Type B pancreatic cell (in vitro differentiated cells): ENCODE measurements at regions not wholly inside any gene's neighbourhood (a gene's known extent, or its start where the extent isn't known, plus 50 kb on each side); places are given as distances from the start of the nearest gene placed in this dataset.
A peak's percentile ranks its signal among the peaks of the same experiment; 100 is the strongest.

Source experiments
- DNase-seq: peaks from one replicate; pipeline ENCODE4 v3.0.0; 2021; ENCODE audit warnings: mixed read lengths; ENCODE audit not compliant: unreplicated experiment; ENCODE audit errors: extremely low spot score
- H3K27ac Mint-ChIP-seq: 2 replicates; pipeline ENCODE4 v1.8.0; 2021; ENCODE audit warnings: mild to moderate bottlenecking, mixed read lengths
- H3K27me3 Mint-ChIP-seq: 2 replicates; pipeline ENCODE4 v1.8.0; 2021; ENCODE audit warnings: mixed read lengths
- H3K36me3 Mint-ChIP-seq: 2 replicates; pipeline ENCODE4 v1.8.0; 2021; ENCODE audit warnings: mixed read lengths
- H3K4me1 Mint-ChIP-seq: one replicate; pipeline ENCODE4 v1.8.0; 2021; ENCODE audit warnings: mixed read lengths; ENCODE audit not compliant: unreplicated experiment
- H3K4me3 Mint-ChIP-seq: 2 replicates; pipeline ENCODE4 v1.8.0; 2021; ENCODE audit warnings: mild to moderate bottlenecking, mixed read lengths
- H3K9me3 Mint-ChIP-seq: 2 replicates; pipeline ENCODE4 v1.8.0; 2021; ENCODE audit warnings: mixed read lengths
- TF ChIP-seq, protein P1 (sequence below): fragments of 200-600 bp; sonication (generic); conservative IDR thresholded peaks from 2 replicates; pipeline ENCODE4 v1.5.0; 2021; ENCODE audit warnings: antibody characterized with exemption, mild to moderate bottlenecking

DNA sequence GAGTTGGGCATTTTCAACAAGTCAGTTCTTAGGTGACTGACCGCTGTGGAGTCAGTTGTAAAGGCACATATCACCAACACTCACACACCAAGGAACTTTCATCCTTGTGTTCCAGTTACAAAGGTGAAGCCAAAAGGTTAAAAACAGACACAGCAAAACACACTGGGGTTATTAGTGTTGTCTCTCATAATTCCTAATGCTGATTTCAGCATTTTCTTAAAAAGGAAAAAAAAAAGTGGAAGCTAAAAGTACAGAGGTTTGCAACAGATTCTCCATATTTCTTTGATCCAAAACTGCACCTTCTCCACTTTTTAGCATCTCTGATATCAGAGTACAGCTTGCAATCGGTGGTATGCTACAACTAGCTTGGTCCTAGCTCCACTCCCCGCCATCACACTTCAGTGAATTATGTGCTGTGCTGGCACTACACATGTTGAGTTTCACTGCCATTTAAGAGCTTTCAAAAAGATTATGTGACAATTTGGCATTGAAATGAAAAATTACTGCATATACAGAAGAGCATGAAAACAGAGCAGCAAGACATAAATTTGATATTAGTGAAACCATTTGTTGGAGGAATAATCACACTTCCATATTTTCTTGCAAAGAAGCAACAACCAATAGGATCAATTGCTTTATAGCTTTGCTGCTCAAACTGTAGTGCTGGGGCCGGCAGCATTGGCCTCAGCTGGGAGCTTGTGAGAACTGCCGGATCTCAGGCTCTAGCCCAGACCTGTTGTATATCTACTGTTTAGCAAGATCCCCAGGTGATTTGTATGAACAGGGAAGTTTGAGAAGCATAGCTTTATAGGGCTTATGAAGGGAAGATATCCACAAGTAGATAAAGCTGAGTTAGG is 62.3 kb upstream of the DAPL1 start:
- no peak for DNase-seq
- H3K27me3 Mint-ChIP-seq = no peaks in the 10 kb centered on the region
- peak overlapping the region; percentile 58 for H3K4me3 Mint-ChIP-seq
- H3K9me3 Mint-ChIP-seq = peaks cover 8% of the 10 kb centered on the region
- H3K4me1 Mint-ChIP-seq = peaks cover 51% of the 10 kb centered on the region
- H3K36me3 Mint-ChIP-seq = no peaks in the 10 kb centered on the region
- peak overlapping the region; percentile 50 for H3K27ac Mint-ChIP-seq
- TF ChIP-seq, protein P1, sequence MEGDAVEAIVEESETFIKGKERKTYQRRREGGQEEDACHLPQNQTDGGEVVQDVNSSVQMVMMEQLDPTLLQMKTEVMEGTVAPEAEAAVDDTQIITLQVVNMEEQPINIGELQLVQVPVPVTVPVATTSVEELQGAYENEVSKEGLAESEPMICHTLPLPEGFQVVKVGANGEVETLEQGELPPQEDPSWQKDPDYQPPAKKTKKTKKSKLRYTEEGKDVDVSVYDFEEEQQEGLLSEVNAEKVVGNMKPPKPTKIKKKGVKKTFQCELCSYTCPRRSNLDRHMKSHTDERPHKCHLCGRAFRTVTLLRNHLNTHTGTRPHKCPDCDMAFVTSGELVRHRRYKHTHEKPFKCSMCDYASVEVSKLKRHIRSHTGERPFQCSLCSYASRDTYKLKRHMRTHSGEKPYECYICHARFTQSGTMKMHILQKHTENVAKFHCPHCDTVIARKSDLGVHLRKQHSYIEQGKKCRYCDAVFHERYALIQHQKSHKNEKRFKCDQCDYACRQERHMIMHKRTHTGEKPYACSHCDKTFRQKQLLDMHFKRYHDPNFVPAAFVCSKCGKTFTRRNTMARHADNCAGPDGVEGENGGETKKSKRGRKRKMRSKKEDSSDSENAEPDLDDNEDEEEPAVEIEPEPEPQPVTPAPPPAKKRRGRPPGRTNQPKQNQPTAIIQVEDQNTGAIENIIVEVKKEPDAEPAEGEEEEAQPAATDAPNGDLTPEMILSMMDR = no peak

DNA sequence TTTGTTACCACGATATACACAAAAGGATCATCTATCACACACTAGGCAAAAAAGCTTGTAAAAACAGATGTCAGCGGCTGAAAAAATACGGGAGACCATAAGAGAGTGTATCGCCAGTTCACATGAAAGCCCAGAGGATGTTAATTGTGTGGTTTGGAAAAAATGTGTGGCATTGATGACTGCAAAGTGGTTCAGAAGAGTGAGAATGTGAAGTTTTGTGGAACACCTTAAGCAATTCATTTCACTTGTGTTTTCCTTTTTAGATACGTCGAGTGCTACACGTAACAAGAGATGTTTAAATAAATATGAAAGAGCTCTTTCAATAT is 61.7 kb upstream of the DAPL1 start:
- Mint-ChIP-seq H3K9me3 (peaks cover 8% of the 10 kb centered on the region), H3K27ac (peak overlapping the region; percentile 50), H3K4me3 (peak overlapping the region; percentile 58), H3K4me1 (peaks cover 54% of the 10 kb centered on the region), H3K27me3 (no peaks in the 10 kb centered on the region), H3K36me3 (no peaks in the 10 kb centered on the region)
- TF ChIP-seq, protein P1 = no peak
- DNase-seq = no peak

DNA sequence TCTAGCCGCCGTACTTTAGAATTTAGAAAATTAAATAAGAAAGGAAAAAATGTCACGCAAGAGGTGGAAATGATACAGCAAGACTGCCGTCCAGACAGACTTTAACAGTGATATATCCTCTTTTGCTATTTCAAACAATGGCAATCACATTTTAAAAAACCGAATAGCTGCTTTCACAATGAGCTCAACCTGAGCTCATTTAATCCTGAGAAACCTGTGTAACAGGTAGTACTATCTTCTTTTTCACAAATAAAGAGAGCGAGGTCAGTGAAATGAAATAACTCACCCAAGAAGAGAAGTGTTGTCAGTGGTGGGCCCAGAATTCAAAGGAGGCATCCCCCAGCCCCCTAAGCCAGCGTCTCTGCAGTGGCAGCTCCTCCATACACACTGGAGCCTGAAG is 60.7 kb upstream of the DAPL1 start:
- Mint-ChIP-seq H3K36me3 (no peaks in the 10 kb centered on the region), H3K4me3 (peak overlapping the region; percentile 69), H3K27ac (peak overlapping the region; percentile 89), H3K4me1 (peaks cover 49% of the 10 kb centered on the region), H3K27me3 (no peaks in the 10 kb centered on the region), H3K9me3 (peaks cover 8% of the 10 kb centered on the region)
- TF ChIP-seq, protein P1 = no peak
- DNase-seq = no peak

DNA sequence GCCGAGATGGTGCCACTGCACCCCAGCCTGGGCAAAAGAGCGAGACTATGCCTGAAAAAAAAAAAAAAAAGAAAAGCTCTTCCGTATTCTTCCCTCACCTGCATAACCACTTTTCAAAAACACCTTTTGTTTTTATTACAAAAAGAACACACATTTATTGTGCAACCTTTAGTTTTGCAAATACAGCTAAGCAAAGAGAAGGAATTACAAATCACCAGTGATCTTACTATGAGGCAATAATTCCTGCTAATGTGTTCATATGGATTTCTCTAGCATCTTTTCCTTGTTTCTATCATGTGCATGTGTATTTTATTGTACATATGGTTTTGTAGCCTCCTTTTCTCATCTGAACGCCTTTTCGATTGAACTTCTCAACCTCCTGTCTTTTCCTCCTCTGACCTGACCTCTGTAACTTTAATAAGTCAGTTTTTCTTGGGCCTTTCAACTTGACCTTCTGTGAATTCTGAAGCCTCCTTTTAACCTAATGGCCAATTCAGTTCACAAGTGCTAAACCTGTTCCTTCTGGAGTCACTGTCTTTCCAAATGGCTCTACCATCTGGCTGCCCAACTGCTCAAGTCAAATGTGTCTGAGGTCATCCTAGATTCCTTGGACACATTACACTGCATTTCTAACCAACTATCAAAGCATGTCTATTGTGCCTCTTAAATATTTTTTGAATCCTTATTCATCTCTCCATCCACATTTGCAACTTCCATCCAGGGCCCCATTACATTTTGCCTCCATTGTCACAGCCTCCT is 59.1 kb upstream of the DAPL1 start:
- peaks cover 8% of the 10 kb centered on the region for H3K9me3 Mint-ChIP-seq

DNA sequence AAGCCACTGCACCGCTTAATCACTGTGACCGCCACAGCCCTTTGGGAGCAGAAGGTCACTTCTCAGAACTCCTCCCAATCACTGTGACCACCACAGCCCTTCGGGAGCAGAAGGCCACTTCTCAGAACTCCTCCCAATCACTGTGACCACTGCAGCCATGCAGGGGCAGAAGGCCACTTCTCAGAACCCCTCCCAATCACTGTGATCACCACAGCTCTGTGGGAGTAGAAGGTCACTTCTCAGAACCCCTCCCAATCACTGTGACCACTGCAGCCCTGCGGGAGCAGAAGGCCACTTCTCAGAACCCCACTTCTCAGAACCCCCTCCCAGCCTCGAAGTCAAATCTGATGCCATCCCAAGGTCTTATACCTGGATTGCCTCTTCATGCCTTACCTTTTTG is 56.8 kb upstream of the DAPL1 start:
- no peaks in the 10 kb centered on the region for H3K27me3 Mint-ChIP-seq
- DNase-seq = no peak
- no peaks in the 10 kb centered on the region for H3K36me3 Mint-ChIP-seq
- peaks cover 37% of the 10 kb centered on the region for H3K4me1 Mint-ChIP-seq
- H3K9me3 Mint-ChIP-seq = peaks cover 8% of the 10 kb centered on the region
- H3K4me3 Mint-ChIP-seq = no peak overlapping the region
- H3K27ac Mint-ChIP-seq = no peak overlapping the region
- TF ChIP-seq, protein P1 = no peak

More for the DNA sequence above, 59.1 kb upstream of the DAPL1 start:
- Mint-ChIP-seq H3K27me3 (no peaks in the 10 kb centered on the region), H3K36me3 (no peaks in the 10 kb centered on the region), H3K27ac (peak overlapping the region; percentile 46), H3K4me1 (peaks cover 39% of the 10 kb centered on the region), H3K4me3 (peak overlapping the region; percentile 8)
- DNase-seq = no peak
- TF ChIP-seq, protein P1 = no peak
